IMR-90 (cell line): ENCODE measurements at regions not wholly inside any gene's neighbourhood (a gene's known extent, or its start where the extent isn't known, plus 50 kb on each side); places are given as distances from the start of the nearest gene placed in this dataset.

ENCODE experiments used
- BHLHE40 ChIP-seq: fragments of 150-350 bp; IDR thresholded peaks from 2 replicates; pipeline ENCODE4 v1.6.1; 2016; ENCODE audit warnings: mild to moderate bottlenecking, low read depth, low read length
- CEBPB ChIP-seq: IDR thresholded peaks from 2 replicates; pipeline ENCODE4 v1.6.1; 2012; ENCODE audit warnings: low read depth, low read length, improper control_type of control experiment
- MXI1 ChIP-seq: IDR thresholded peaks from 2 replicates; pipeline ENCODE4 v1.6.1; 2012; ENCODE audit warnings: low read depth, mild to moderate bottlenecking, low read length, moderate library complexity, borderline replicate concordance
- POLR2A ChIP-seq: IDR thresholded peaks from 2 replicates; pipeline ENCODE4 v1.6.1; 2012; ENCODE audit warnings: mild to moderate bottlenecking, low read depth, low read length
- RAD21 ChIP-seq: IDR thresholded peaks from 2 replicates; pipeline ENCODE4 v1.6.1; 2012; ENCODE audit warnings: low read length, improper control_type of control experiment
- USF2 ChIP-seq: fragments of 150-350 bp; IDR thresholded peaks from 2 replicates; pipeline ENCODE4 v1.6.1; 2017; ENCODE audit warnings: mild to moderate bottlenecking, antibody characterized with exemption, low read length, low read depth
- TF ChIP-seq, protein P1 (sequence below): conservative IDR thresholded peaks from 2 replicates; pipeline ENCODE4 v1.5.1; 2012; ENCODE audit warnings: mild to moderate bottlenecking, low read depth, low read length, improper control_type of control experiment

DNA sequence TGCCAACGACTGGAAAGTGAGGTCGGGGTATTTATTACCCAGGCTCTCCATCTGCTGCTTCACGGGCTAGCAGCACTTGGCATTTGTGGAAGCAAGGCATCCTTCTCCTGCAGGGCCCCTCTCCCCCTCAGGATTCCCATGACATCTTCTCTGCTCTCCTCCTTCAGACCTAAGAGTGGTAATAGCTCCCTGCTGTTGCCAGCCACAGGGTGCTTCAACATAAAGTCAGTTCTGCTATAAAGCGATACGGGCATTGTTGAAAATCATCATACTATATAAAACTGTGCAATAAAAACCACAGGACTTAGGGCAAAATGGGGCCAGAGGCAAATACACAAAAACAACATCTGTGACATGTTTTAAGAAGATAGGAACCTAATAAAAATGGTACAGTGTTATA lies 391.8 kb upstream of the ADAMTS9 start:
- TF ChIP-seq, protein P1, sequence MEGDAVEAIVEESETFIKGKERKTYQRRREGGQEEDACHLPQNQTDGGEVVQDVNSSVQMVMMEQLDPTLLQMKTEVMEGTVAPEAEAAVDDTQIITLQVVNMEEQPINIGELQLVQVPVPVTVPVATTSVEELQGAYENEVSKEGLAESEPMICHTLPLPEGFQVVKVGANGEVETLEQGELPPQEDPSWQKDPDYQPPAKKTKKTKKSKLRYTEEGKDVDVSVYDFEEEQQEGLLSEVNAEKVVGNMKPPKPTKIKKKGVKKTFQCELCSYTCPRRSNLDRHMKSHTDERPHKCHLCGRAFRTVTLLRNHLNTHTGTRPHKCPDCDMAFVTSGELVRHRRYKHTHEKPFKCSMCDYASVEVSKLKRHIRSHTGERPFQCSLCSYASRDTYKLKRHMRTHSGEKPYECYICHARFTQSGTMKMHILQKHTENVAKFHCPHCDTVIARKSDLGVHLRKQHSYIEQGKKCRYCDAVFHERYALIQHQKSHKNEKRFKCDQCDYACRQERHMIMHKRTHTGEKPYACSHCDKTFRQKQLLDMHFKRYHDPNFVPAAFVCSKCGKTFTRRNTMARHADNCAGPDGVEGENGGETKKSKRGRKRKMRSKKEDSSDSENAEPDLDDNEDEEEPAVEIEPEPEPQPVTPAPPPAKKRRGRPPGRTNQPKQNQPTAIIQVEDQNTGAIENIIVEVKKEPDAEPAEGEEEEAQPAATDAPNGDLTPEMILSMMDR = no peak
- no peak for TF ChIP-seq RAD21
- TF ChIP-seq BHLHE40 = no peak
- TF ChIP-seq POLR2A = no peak
- TF ChIP-seq MXI1 = no peak
- no peak for TF ChIP-seq USF2
- no peak for TF ChIP-seq CEBPB
